Left lung (tissue), 4 donors: ENCODE measurements at regions not wholly inside any gene's neighbourhood (a gene's known extent, or its start where the extent isn't known, plus 50 kb on each side); places are given as distances from the start of the nearest gene placed in this dataset.

Experiments
- ATAC-seq: fragments of 200-7000 bp; cut with Tn5 transposase; one replicate; pipeline ENCODE4 v1.9.1; 2020; ENCODE audit warnings: moderate library complexity
- DNase-seq, 4 donors: peaks; one replicate each; pipeline ENCODE4 v3.0.0-alpha.2; 2013 to 2020
- H3K27ac ChIP-seq, 2 donors: fragments of 200-600 bp; sonication (generic) in 1 of 2; one replicate each; pipeline versions ENCODE4 v1.5.0 to v1.8.0; 2020 to 2021
- H3K27me3 ChIP-seq, 2 donors: fragments of 200-600 bp; sonication (generic) in 1 of 2; one replicate each; pipeline versions ENCODE4 v1.5.0 to v1.8.0; 2020 to 2021
- H3K36me3 ChIP-seq, 2 donors: fragments of 200-600 bp; sonication (generic) in 1 of 2; one replicate each; pipeline versions ENCODE4 v1.5.0 to v1.8.0; 2020 to 2021
- H3K4me1 ChIP-seq, 2 donors: fragments of 200-600 bp; one replicate each; pipeline ENCODE4 v1.8.0; 2021
- H3K4me3 ChIP-seq, 2 donors: fragments of 200-600 bp; sonication (generic) in 1 of 2; one replicate each; pipeline versions ENCODE4 v1.5.0 to v1.8.0; 2020 to 2021; ENCODE audit warnings: mild to moderate bottlenecking in 1 of 2
- H3K9me3 ChIP-seq, 2 donors: fragments of 200-600 bp; sonication (generic) in 1 of 2; one replicate each; pipeline versions ENCODE4 v1.5.0 to v1.8.0; 2020 to 2021
- intact Hi-C, 2 donors: fragments of 100-400 bp; cut with DNase I; formaldehyde crosslinking; loops; one replicate each; pipeline versions ENCODE4 v1.11.2 to v1.14.2; 2022
- TF ChIP-seq, protein P1 (sequence below), 2 donors: fragments of 200-600 bp; sonication (generic) in 1 of 2; IDR thresholded peaks; one replicate each; pipeline versions ENCODE4 v1.5.0 to v1.8.0; 2021; ENCODE audit warnings: antibody characterized with exemption in 2 of 2
- donor health status: DM: no; HTN: yes; CAD: no.
- donor health status: DM: no; HTN: no; CAD: no.

DNA sequence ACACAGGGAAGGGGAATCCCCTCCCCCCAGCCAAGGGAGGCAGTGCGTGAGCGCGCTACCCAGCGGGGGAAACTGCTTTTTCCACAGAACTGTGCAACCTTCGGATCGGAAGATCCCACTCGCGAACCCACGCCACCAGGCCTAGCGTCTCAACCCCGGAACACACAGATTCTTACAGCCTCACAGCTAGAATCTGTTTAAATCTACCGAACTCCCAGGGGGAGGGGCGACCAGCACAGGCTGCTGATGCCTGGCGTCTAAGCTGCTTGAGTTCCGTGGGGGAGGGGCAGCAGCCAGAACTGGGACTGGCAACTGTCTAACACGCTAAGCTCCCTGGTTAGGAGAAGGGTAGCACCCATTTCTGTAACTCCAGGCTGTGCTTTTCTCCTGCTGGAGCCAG lies 217.3 kb upstream of the TENT5A start:
- Histone ChIP-seq H3K4me3 (no peak overlapping the region), H3K9me3 (peaks cover 0 to 19% of the 10 kb centered on the region in 2 donors), H3K27me3 (no peaks in the 10 kb centered on the region), H3K36me3 (no peaks in the 10 kb centered on the region), H3K27ac (no peak overlapping the region), H3K4me1 (no peaks in the 10 kb centered on the region)
- TF ChIP-seq, protein P1, sequence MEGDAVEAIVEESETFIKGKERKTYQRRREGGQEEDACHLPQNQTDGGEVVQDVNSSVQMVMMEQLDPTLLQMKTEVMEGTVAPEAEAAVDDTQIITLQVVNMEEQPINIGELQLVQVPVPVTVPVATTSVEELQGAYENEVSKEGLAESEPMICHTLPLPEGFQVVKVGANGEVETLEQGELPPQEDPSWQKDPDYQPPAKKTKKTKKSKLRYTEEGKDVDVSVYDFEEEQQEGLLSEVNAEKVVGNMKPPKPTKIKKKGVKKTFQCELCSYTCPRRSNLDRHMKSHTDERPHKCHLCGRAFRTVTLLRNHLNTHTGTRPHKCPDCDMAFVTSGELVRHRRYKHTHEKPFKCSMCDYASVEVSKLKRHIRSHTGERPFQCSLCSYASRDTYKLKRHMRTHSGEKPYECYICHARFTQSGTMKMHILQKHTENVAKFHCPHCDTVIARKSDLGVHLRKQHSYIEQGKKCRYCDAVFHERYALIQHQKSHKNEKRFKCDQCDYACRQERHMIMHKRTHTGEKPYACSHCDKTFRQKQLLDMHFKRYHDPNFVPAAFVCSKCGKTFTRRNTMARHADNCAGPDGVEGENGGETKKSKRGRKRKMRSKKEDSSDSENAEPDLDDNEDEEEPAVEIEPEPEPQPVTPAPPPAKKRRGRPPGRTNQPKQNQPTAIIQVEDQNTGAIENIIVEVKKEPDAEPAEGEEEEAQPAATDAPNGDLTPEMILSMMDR (IDR thresholded peaks at IDR 0.05): no peak
- DNase-seq (peak in 1 of 4 donors; percentile 30), ATAC-seq (no peak)
- intact Hi-C loops: no loop called here

DNA sequence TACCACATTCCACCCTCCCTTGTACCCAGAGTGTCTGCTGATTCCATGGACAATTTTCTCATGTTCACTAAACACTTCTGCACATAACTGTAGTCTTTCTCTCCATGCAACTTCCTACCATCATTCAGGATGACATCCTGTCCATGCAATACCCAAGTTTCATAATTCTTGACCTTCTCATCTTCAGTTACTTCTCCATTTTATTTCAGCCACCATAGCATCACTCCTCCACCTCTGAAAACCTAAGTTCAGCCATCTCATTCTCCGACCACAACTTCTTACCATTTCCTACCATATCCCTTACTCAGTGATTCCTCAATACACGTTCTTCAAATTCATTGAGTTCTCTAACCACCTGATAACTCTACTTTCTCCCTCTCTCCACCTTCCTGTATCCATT lies 216.5 kb upstream of the TENT5A start:
- intact Hi-C loops: no loop called here
- DNase-seq: no peak
- H3K4me3 ChIP-seq: no peak overlapping the region
- TF ChIP-seq, protein P1 (IDR thresholded peaks at IDR 0.05): no peak
- no peaks in the 10 kb centered on the region for H3K36me3 ChIP-seq
- H3K27me3 ChIP-seq: no peaks in the 10 kb centered on the region
- no peaks in the 10 kb centered on the region for H3K4me1 ChIP-seq
- H3K9me3 ChIP-seq: peaks cover 0 to 14% of the 10 kb centered on the region in 2 donors
- no peak for ATAC-seq
- peak overlapping the region in 1 of 2 donors; percentile 48 for H3K27ac ChIP-seq

DNA sequence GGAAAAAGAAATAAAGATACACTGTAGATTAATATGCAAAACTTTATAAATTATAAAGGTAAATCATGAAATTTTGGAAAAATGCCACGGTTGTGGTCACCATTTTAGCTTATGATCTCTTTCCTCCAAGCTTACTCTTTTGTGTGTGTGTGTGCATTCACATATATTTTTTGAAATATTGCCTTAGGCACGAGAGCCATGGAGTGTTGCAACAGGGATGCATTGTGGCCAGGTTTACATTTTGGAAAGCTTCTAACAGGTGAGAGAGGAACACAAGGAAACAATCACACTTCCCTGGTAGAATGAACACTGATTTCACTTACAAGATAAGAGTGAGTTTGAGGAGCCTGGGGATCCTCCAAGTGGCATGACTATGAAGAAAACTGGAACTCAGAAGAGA lies 214.5 kb upstream of the TENT5A start:
- Histone ChIP-seq H3K36me3 (no peaks in the 10 kb centered on the region), H3K27ac (no peak overlapping the region), H3K4me1 (peaks cover 0 to 2% of the 10 kb centered on the region in 2 donors), H3K9me3 (no peaks in the 10 kb centered on the region), H3K27me3 (no peaks in the 10 kb centered on the region), H3K4me3 (no peak overlapping the region)
- TF ChIP-seq, protein P1 (IDR thresholded peaks at IDR 0.05): no peak
- no peak for DNase-seq
- intact Hi-C loops: no loop called here
- no peak for ATAC-seq

DNA sequence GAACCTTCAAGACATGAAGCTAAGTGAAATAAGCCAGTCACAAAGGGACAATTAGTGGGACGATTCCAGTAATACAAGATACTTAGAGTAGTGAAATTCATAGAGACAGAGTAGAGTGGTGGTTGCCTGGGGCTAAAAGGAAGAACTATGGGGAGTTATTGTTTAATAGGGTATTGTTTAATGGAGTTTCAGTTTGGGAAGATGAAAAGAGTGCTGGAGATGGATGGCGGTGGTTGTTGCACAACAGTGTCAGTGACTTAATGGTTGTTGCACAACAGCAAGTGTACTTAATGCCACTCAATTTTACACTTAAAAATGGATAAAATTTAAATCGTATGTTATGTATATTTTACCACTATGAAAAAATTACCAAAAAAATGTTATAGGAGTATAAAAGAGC lies 209.7 kb upstream of the TENT5A start:
- no peak for DNase-seq
- Histone ChIP-seq H3K27ac (no peak overlapping the region), H3K27me3 (no peaks in the 10 kb centered on the region), H3K4me1 (peaks cover 0 to 4% of the 10 kb centered on the region in 2 donors), H3K4me3 (no peak overlapping the region), H3K36me3 (no peaks in the 10 kb centered on the region), H3K9me3 (peaks cover 0 to 5% of the 10 kb centered on the region in 2 donors)
- intact Hi-C loops: no loop called here
- TF ChIP-seq, protein P1 (IDR thresholded peaks at IDR 0.05): no peak
- ATAC-seq: peak; percentile 42

DNA sequence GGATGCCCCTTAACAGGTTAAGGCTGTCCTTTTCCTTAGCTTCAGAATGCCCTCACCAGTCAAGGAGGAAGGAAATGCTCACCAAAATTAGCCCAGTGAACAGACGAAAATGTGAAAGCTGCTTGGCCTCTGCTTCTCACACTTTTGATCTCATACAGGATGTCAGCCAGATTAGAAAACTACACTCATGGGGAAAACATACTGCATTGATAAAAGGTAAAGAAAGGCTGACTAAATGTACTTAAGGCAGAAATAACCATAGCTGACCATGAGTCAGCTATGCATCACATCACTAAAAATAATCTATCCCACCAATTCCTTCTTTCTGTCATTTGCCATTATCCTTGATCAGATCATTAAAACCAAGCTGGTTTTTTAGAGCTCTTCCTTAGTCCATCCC lies 198.4 kb upstream of the TENT5A start:
- no peak for DNase-seq
- Histone ChIP-seq H3K27me3 (no peaks in the 10 kb centered on the region), H3K36me3 (no peaks in the 10 kb centered on the region), H3K27ac (no peak overlapping the region), H3K4me1 (no peaks in the 10 kb centered on the region), H3K9me3 (no peaks in the 10 kb centered on the region), H3K4me3 (no peak overlapping the region)
- TF ChIP-seq, protein P1 (IDR thresholded peaks at IDR 0.05): no peak
- intact Hi-C loops: no loop called here
- ATAC-seq: no peak
